Breast epithelium (tissue), 3 donors: ENCODE measurements at regions not wholly inside any gene's neighbourhood (a gene's known extent, or its start where the extent isn't known, plus 50 kb on each side); places are given as distances from the start of the nearest gene placed in this dataset.

Experiments used
- CTCF ChIP-seq, 3 donors: fragments of 450-650 bp; IDR thresholded peaks; one replicate each; pipeline ENCODE4 v1.5.1; 2016 to 2017; ENCODE audit warnings: antibody characterized with exemption in 3 of 3, mild to moderate bottlenecking in 3 of 3, moderate library complexity in 3 of 3
- POLR2A ChIP-seq: fragments of 450-650 bp; IDR thresholded peaks from one replicate; pipeline ENCODE4 v1.6.1; 2016; ENCODE audit warnings: antibody characterized with exemption, mild to moderate bottlenecking, moderate library complexity

GRCh38 chr10:30528429-30528786 lies 94.4 kb downstream of the MAP3K8 start:
- TF ChIP-seq POLR2A, result no peak
- TF ChIP-seq CTCF (IDR thresholded peaks at IDR 0.05), result no peak
